Keratinocyte (primary cell): ENCODE measurements at regions not wholly inside any gene's neighbourhood (a gene's known extent, or its start where the extent isn't known, plus 50 kb on each side); places are given as distances from the start of the nearest gene placed in this dataset.

Source experiments
- DNase-seq: peaks from one replicate; pipeline ENCODE4 v3.0.0-alpha.2; 2011; ENCODE audit warnings: low read depth, missing footprints, low spot score
- FAIRE-seq: peaks from 2 replicates; lab custom pipeline; 2011; peaks lifted over from hg19 to GRCh38; lab: Jason Lieb, UNC
- H2AFZ ChIP-seq: 2 replicates; pipeline ENCODE4 v1.6.0; 2012; ENCODE audit warnings: low read length, control low read depth, inconsistent platforms; ENCODE audit not compliant: control insufficient read depth
- H3K27ac ChIP-seq: 2 replicates; pipeline ENCODE4 v1.5.1; 2011; ENCODE audit warnings: low read length; ENCODE audit not compliant: control insufficient read depth, insufficient read depth
- H3K27me3 ChIP-seq: 3 replicates; pipeline ENCODE4 v1.6.0; 2011; ENCODE audit warnings: low read length; ENCODE audit not compliant: control insufficient read depth, insufficient read depth; ENCODE audit errors: extremely low read depth
- H3K36me3 ChIP-seq, 2 experiments: 2 replicates in 1 of 2; 3 replicates in 1 of 2; pipeline ENCODE4 v1.5.1; 2011; ENCODE audit warnings: low read length in 2 of 2, mild to moderate bottlenecking in 1 of 2; ENCODE audit not compliant: control insufficient read depth in 2 of 2, insufficient read depth in 2 of 2; ENCODE audit errors: extremely low read depth in 1 of 2
- H3K4me1 ChIP-seq: 3 replicates; pipeline ENCODE4 v1.5.1; 2011; ENCODE audit warnings: low read length; ENCODE audit not compliant: control insufficient read depth, insufficient read depth; ENCODE audit errors: extremely low read depth
- H3K4me2 ChIP-seq: 3 replicates; pipeline ENCODE4 v1.6.0; 2011; ENCODE audit warnings: low read depth, low read length; ENCODE audit not compliant: control insufficient read depth, insufficient read depth; ENCODE audit errors: extremely low read depth
- H3K4me3 ChIP-seq, 3 experiments: fragments of 200-600 bp in 1 of 3; sonication (generic) in 1 of 3; 2 replicates in 2 of 3; 3 replicates in 1 of 3; pipeline ENCODE4 v1.5.1; 2011 to 2016; ENCODE audit warnings: low read length in 3 of 3, mild to moderate bottlenecking in 3 of 3, control low read depth in 2 of 3, inconsistent platforms in 1 of 3, low read depth in 1 of 3, mixed read lengths in 1 of 3, mixed run types in 1 of 3, moderate library complexity in 1 of 3; ENCODE audit not compliant: control insufficient read depth in 2 of 3, insufficient read depth in 2 of 3; ENCODE audit errors: extremely low read depth in 1 of 3
- H3K79me2 ChIP-seq: 2 replicates; pipeline ENCODE4 v1.6.0; 2012; ENCODE audit warnings: low read length; ENCODE audit not compliant: control insufficient read depth, insufficient read depth
- H3K9ac ChIP-seq: 3 replicates; pipeline ENCODE4 v1.6.0; 2011; ENCODE audit warnings: low read length; ENCODE audit not compliant: control insufficient read depth, insufficient read depth; ENCODE audit errors: extremely low read depth
- H3K9me1 ChIP-seq: 3 replicates; pipeline ENCODE4 v1.6.0; 2011; ENCODE audit warnings: low read length; ENCODE audit not compliant: control insufficient read depth, insufficient read depth; ENCODE audit errors: extremely low read depth
- H3K9me3 ChIP-seq: 2 replicates; pipeline ENCODE4 v1.5.1; 2012; ENCODE audit warnings: low read depth, low read length; ENCODE audit not compliant: control insufficient read depth
- H4K20me1 ChIP-seq: 3 replicates; pipeline ENCODE4 v1.6.0; 2011; ENCODE audit warnings: low read length; ENCODE audit not compliant: control insufficient read depth, insufficient read depth; ENCODE audit errors: extremely low read depth
- CTCF ChIP-seq, 3 experiments: IDR thresholded peaks in 1 of 3; conservative IDR thresholded peaks in 1 of 3; optimal IDR thresholded peaks in 1 of 3; 2 replicates in 2 of 3; 3 replicates in 1 of 3; pipeline versions ENCODE3 to v1.5.1; 2011; ENCODE audit warnings: low read length in 3 of 3, mild to moderate bottlenecking in 3 of 3, moderate library complexity in 2 of 3, control low read depth in 1 of 3, inconsistent platforms in 1 of 3; ENCODE audit not compliant: insufficient read depth in 2 of 3; ENCODE audit errors: extremely low read depth in 1 of 3
- EZH2 ChIP-seq: IDR thresholded peaks from one replicate; pipeline ENCODE4 v1.6.1; 2012; ENCODE audit warnings: inconsistent platforms, mild to moderate bottlenecking, low read length, moderate library complexity
- dilution Hi-C: fragments of 300-500 bp; cut with MboI; formaldehyde crosslinking; loops from one replicate; pipeline ENCODE4 v1.7.0; 2020; ENCODE audit warnings: low sequenced_read_pairs; ENCODE audit not compliant: extremely low pct_ligation_motif_present

- Histone ChIP-seq H3K4me2 (no peak overlapping the region), H3K9me1 (no peaks in the 10 kb centered on the region), H3K9ac (no peak overlapping the region), H3K27me3 (no peaks in the 10 kb centered on the region), H3K9me3 (peaks cover 2% of the 10 kb centered on the region), H4K20me1 (no peaks in the 10 kb centered on the region), H3K27ac (no peak overlapping the region), H3K79me2 (no peaks in the 10 kb centered on the region), H2AFZ (no peak overlapping the region), H3K4me3 (no peak overlapping the region), H3K4me1 (no peaks in the 10 kb centered on the region), H3K36me3 (no peaks in the 10 kb centered on the region)
- TF ChIP-seq CTCF (optimal IDR thresholded peaks at IDR 0.05 in 1 of 3, IDR thresholded peaks at IDR 0.05 in 1 of 3, conservative IDR thresholded peaks at IDR 0.05 in 1 of 3; ENCODE audit: extremely low read depth in 1 of 3, insufficient read depth in 2 of 3, low read length in 3 of 3) = no peak
- no peak for TF ChIP-seq EZH2
- no peak for FAIRE-seq
- no peak for DNase-seq
- dilution Hi-C loops = no loop called here
These were observed 280.7 kb upstream of the RAG2 start for GRCh38 chr11:36878737-36879136.

GRCh38 chr11:36877149-36877548 is 279.1 kb upstream of the RAG2 start:
- no peaks in the 10 kb centered on the region for H3K79me2 ChIP-seq
- TF ChIP-seq EZH2 (no peak), CTCF (optimal IDR thresholded peaks at IDR 0.05 in 1 of 3, IDR thresholded peaks at IDR 0.05 in 1 of 3, conservative IDR thresholded peaks at IDR 0.05 in 1 of 3; ENCODE audit: extremely low read depth in 1 of 3, insufficient read depth in 2 of 3, low read length in 3 of 3) (no peak)
- peaks cover 2% of the 10 kb centered on the region for H3K9me3 ChIP-seq
- H4K20me1 ChIP-seq = no peaks in the 10 kb centered on the region
- dilution Hi-C loops = no loop called here
- no peak overlapping the region for H3K4me2 ChIP-seq
- H3K27me3 ChIP-seq = no peaks in the 10 kb centered on the region
- H3K4me3 ChIP-seq = no peak overlapping the region
- H2AFZ ChIP-seq = no peak overlapping the region
- no peak overlapping the region for H3K9ac ChIP-seq
- FAIRE-seq (no peak), DNase-seq (no peak)
- no peak overlapping the region for H3K27ac ChIP-seq
- no peaks in the 10 kb centered on the region for H3K9me1 ChIP-seq
- no peaks in the 10 kb centered on the region for H3K4me1 ChIP-seq
- no peaks in the 10 kb centered on the region for H3K36me3 ChIP-seq
